Activated effector memory CD4-positive, alpha-beta T cell treated with anti-CD3 and anti-CD28 coated beads, Interleukin-2, amount 50 U/mL, for 16 hours (primary cell): ENCODE measurements at regions not wholly inside any gene's neighbourhood (a gene's known extent, or its start where the extent isn't known, plus 50 kb on each side); places are given as distances from the start of the nearest gene placed in this dataset.

Experiments used
- DNase-seq: peaks from one replicate; pipeline ENCODE4 v3.0.0-alpha.2; 2020

- DNase-seq: no peak
These were observed 379.3 kb downstream of the SOX11 start for GRCh38 chr2:6071519-6071918.

- DNase-seq: no peak
These were observed 380.1 kb downstream of the SOX11 start for GRCh38 chr2:6072276-6072675.

DNA sequence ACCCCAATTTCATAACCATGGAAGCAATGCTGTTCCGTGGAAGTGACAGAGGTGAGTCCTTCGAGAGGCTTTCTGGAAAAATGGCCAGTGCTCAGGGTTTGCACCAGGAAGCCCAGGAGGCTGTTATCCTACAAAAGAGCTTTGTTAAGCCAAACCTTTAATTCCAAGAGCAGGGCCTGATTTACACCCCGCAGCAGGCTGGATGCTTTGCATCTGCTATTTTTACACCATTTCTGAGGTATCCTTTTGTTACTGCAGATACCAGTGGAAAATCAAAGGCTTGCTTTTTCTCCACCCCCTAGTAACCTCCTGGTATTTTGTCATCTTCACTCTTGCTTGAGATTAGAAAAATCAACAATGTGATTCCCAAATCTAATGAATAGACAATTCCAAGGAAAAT is 380.6 kb downstream of the SOX11 start:
- DNase-seq: no peak

DNA sequence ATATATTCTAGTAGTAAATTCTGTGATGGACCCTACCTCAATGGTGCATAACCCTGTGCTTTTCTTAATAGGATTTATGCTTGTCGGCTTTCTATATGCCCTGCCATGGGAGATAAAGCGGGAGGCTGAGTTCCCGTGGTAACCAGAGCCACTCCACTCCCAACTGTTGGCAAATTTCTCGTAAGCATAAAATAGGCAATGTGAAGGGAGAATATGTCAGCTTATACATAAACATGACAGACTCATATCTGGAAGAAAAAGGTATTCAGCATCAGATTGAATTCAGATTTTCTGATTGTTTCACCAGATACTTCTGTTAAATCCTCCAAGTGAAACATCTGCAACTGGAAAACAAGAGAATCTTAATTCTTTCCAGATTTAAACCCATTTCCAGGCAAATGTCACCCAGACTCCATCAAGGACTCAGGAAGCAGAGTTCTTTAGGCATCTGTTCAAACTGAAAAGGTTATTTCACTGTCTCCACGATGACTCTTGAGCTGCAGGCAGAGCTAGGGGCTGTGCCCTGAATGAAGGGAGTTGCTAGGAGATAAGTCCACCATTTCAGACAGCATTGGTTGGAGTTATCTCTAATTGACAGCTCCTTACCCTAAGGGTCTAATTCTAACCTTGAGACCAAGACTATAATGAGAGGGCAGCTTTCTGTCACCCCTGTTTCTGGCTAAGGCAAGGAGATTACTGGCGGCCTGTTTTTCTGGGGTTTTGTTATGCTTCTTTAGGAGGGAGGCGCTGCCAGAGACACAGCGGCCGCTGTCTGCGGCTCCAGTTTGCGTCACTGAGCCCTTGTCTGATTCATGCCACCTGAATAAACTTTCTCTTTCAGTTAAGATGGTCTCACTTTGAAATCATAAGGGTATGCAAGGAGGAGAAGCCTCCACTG is 381.3 kb downstream of the SOX11 start:
- DNase-seq: no peak

DNA sequence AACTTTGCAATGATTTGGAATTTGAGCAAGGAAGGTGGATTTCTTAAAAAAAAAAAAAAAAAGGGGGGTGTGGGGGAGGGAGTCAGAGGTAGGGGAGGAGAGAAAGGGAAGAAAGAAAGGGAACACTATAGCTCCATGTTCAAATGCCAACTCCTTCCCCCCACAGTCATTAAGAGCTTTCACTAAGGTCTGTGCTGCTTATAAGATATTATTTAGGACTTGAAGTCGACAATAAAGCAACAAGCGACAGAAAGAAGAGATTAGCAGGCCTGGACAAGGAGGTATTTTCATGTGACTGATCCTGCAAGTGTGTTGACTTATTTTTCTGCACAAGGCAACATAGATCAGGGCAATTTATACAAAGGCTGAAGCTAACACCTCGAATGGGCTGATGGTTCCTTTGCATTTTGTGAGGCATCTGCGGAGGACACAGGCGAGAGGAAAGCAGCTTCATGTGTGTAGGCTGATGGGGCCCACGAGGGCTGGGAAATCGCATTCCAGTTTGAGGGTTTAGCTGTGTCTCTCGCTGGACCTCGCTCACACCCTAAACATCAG is 382.0 kb downstream of the SOX11 start:
- DNase-seq: no peak

DNA sequence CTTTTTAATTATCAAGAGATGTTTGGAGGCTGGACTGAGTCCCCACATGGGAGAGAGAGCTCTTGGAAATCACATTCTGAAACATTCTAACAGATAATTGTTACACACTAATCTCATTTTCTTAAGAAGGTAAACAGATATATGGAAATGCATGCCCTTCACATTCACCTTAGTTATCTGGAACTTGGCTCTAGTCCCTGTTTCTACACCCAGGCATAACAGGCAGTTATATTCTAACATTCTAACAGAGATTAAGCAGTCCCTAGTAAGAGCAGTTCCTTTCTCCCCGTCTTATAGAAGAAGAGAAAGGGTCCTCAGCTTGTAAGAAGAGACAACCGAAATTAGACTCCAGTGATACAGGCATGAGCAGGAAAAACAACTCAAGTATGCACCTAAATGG is 385.4 kb downstream of the SOX11 start:
- DNase-seq: no peak

DNA sequence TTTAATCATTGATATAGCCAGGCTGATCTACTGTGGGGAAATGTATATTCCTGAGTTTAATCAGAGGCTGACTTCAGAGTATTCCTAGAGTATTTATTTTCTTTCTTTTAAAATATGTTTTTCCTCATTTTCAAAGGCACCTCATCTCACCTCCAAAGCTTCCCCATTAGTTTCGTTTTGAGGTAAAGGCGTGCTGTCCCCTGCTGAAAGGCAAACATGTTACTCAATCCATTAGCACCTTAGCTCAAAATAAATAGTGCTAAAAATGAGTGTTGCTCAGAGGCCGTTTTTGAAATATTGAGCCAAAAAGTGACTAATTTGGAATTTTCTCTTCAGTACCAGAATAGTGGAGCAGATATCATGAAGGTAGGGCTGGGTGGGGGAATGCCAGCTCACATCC is 386.2 kb downstream of the SOX11 start:
- no peak for DNase-seq

GRCh38 chr2:6079405-6079804 is 387.2 kb downstream of the SOX11 start:
- DNase-seq: no peak

DNA sequence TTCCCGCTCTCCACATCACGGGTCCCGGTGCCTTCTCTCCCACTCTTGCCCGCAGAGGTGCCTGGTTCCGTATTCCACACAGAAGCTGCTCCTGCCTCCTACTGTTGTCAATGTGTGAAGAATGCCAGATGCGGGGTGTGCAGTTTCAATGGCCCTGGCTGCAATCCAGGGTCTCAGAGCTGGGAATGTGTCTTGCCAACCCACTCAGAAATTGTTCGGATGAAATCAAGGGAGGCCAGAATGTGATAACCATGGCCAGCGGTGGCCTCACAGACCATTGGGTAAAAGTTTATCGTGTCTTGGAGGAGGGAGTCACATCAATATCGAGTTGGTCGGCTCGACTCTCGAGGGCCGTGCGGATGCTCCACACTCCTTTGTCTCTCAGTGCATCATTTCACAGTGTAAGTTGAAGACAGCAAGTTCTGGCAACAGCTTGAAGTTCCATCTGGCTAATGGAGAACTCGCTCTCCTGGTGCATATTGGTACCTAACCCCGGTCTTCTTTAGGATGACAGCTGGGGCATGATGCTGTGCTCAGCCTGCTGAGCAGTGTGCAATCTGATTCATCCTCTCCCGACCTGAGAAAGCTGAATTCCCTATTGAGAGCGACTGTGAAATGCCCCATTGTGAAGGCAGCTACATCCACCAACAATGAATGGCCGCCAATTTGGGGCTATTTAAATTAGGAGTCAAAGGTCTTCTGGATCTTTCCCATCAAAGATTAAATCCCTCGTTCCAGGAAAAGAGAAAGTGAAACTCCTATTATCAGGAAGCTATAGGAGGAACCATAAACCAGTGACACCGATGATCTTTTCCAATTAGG is 389.0 kb downstream of the SOX11 start:
- no peak for DNase-seq

GRCh38 chr2:6081955-6082624 is 389.9 kb downstream of the SOX11 start:
- no peak for DNase-seq

DNA sequence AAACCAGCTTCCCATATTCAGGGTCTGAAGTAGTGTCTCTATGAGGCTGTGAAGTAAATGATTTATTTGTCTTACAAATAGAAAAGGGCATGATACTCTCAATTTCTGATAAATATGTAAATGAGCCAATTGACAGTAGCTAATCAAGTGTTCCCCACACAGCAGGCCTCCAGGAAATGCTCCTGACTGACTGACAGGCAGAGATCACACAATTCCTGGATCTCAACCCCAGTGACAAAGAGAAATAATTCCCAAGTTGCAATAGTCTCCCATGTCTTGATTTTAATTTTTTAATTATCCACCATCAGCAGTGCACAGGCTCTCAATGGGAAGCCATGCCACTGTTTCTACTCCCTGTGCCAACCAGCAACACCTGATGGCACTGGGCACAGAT is 390.4 kb downstream of the SOX11 start:
- no peak for DNase-seq

DNA sequence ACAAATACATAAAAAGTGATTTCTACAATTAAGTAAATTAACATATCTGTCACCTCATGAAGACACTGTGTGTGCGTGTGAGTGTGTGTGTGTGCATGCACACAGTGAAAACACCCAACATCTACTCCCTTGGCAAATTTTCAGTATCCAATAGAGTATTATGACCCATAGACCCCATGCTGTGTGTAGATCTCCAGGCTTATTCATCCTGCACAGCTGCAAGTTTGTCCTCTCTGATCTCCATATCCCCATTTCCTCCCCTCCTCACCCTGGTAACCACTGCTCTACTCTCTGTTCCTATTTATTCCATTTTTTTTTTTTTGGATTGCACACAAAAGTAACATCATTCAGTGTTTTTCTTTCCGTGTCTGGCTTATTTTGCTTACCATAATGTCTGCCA is 391.0 kb downstream of the SOX11 start:
- DNase-seq: no peak

- no peak for DNase-seq
These were observed 397.3 kb downstream of the SOX11 start for GRCh38 chr2:6089474-6089873.

GRCh38 chr2:6103372-6103771 is 411.2 kb downstream of the SOX11 start:
- no peak for DNase-seq

DNA sequence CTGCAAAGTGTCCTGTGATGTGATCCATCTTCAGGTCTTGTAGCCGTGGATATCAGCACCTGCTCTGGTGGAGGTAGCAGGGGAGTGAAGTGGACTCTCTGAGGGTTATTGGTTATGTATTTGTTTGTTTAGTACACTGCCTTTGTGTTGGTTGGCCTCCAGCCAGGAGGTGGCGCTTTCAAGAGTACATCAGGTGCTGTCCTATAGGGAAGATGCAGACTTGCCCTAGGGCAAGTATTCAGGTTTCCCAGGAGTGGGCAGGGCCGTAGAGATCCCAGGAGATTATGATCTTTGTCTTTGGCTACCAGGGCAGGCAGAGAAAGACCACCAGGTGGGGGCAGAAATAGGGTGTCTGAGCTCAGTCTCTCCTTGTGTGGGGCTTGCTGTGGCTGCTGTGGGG is 411.8 kb downstream of the SOX11 start:
- no peak for DNase-seq

DNA sequence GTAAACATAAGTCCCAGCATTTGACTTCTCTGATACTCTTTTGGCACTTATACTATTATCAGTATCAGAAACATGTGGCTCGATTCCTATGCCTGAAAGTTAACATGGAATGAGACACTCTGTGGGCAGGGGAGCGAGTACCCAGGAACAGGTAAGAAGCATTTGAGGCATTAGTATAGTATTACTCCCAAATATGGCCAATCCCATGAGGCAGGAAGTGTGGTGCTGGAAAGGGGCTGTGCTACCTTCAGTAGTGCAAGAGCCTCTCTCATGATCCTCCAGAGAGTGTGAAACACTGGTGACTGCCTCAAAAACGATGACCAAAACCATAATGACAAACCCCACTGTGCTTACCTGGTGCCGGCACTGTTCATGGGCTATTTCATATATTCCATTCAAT is 415.1 kb downstream of the SOX11 start:
- no peak for DNase-seq

DNA sequence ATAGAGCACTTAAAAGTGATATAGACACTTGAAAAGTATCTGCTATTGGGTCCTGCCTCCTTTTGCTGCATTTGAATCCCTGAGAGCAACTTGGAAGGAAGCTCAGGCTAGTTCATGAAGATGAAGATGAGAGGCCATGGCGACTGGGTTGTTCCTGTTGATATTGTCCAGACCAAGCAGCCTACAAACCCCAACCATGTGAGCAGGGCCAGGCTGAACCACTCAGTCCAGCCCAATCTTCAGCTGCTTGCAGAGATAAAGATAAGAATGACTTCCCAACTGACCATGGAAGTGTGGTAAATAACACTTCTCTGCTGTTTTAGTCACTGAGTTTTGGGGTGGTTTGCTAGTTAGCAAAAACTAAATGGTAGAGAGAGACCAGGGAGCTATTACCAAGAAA is 417.6 kb downstream of the SOX11 start:
- no peak for DNase-seq

DNA sequence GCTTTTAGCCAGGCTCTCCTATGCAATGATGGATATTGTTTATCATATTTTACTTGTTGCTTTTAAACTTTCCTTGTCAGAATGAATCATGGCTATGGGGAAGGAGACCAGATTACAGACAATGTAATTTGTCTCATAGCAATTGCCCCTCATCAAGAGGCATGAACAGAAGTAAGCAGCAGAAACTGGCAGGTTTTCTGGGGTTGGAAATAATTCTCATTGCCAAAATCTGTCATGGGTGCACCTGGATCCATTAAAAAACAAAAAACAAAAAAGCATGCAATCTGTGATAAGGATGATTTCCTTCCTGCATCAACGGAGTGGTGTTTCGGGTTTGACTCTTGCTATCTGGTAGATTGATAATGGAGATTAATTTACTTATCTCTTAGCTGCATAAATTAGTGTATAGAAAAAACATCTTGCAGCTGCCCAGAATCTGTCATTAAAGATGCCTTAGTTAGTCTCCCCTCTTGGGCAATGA is 419.6 kb downstream of the SOX11 start:
- no peak for DNase-seq

- DNase-seq: no peak
These were observed 421.6 kb downstream of the SOX11 start for GRCh38 chr2:6113786-6114185.

DNA sequence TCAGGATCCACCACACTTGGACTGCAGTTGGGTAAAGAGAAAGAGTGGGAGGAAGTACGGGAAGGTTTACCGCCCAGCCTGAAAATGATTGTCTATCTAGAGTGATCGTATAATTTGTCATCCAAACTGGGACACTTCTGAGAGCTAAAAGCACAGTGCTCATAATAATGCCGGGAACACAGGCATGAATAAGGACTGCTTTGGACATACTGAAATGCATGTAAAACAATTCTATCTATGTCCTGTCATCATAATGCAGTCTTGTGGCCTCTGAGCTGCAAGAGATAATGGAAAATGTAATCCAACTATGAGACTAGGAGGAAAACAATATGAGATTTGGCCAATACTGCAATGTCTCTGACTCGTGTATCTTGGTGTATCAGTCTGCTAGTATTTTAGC is 435.5 kb downstream of the SOX11 start:
- no peak for DNase-seq

DNA sequence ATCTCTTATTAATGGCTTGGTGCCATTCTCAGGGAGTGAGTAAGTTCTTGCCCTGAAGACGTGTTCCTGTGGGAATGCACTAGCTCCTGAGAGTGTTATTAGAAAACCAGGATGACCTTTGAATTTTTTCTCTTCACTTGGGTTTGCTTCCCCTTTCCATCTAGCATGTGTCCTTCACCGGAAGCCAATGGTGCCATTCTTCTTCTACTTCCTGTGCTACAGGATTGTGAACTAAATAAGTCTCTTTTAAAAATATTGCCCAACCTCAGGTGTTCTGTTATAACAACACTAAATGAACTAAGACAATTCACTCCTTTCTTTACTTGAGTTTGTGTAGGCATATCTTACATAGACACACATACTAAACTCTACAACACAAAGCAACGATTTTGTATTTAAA is 447.0 kb downstream of the SOX11 start:
- no peak for DNase-seq

DNA sequence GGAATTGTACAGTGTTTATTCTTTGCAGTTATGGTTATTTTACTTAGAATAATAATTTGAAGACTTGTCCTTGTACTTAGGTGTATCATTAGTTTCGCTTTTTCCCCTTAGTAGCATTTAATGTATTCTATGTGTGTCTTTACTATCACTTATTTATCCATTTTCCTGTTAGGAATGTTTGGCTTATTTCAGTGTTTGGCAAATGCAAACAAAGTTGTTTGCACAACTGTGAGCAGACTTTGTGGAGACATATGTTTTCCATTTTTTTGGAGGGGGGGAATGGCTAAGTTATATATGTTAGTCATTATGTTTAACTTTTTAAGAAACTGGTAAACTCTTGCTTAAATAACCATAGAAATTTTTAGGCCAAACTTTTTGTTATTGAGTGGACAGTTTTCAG is 447.7 kb downstream of the SOX11 start:
- no peak for DNase-seq

DNA sequence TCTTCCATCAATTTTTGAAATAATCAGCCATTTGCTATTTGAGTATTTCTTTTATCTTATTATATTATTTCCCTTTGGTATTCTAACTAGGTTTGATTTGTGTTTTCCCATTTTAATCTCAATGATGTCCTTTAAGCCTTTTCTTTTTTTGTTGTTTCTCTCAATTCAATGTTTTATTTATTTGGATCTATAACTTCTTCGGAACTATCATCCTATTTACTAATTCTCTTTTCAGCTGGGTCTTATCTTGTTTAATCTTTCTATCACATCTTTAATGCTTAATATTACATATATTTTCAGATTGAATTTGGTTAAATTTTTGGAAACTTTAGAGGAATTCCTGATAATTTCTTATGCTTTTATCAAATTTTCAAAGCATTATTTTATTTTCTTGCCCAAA is 448.3 kb downstream of the SOX11 start:
- DNase-seq: no peak
